BE2C (cell line): ENCODE measurements at regions not wholly inside any gene's neighbourhood (a gene's known extent, or its start where the extent isn't known, plus 50 kb on each side); places are given as distances from the start of the nearest gene placed in this dataset.

Experiments used
- DNase-seq: peaks from one replicate; pipeline ENCODE4 v3.0.0-alpha.2; 2020
- H3K27me3 ChIP-seq: fragments of 250-450 bp; sonication (Bioruptor Pico); 2 replicates; pipeline ENCODE4 v1.5.1; 2020; ENCODE audit warnings: mild to moderate bottlenecking
- H3K36me3 ChIP-seq: fragments of 250-450 bp; sonication (Bioruptor Pico); 2 replicates; pipeline ENCODE4 v1.5.1; 2020; ENCODE audit warnings: mild to moderate bottlenecking
- H3K4me1 ChIP-seq: fragments of 250-450 bp; sonication (Bioruptor Pico); 2 replicates; pipeline ENCODE4 v1.5.1; 2020
- H3K4me3 ChIP-seq: 2 replicates; pipeline ENCODE4 v1.5.1; 2011; ENCODE audit warnings: low read depth, low read length
- H3K9me3 ChIP-seq: fragments of 250-450 bp; sonication (Bioruptor Pico); 2 replicates; pipeline ENCODE4 v1.5.1; 2020
- CTCF ChIP-seq: IDR thresholded peaks from 2 replicates; pipeline ENCODE4 v1.5.1; 2012; ENCODE audit warnings: mild to moderate bottlenecking, low read depth, low read length

- Histone ChIP-seq H3K4me1 (no peaks in the 10 kb centered on the region), H3K27me3 (no peaks in the 10 kb centered on the region), H3K36me3 (no peaks in the 10 kb centered on the region), H3K4me3 (no peak overlapping the region), H3K9me3 (no peaks in the 10 kb centered on the region; the same call in 1 of the 2 replicates)
- no peak for TF ChIP-seq CTCF
- DNase-seq: no peak
Observed at GRCh38 chr6:14339172-14339571, 221.6 kb downstream of the CD83 start.

- no peaks in the 10 kb centered on the region for H3K27me3 ChIP-seq
- no peak overlapping the region for H3K4me3 ChIP-seq
- DNase-seq: no peak
- TF ChIP-seq CTCF: no peak
- H3K4me1 ChIP-seq: no peaks in the 10 kb centered on the region
- H3K9me3 ChIP-seq: no peaks in the 10 kb centered on the region
- H3K36me3 ChIP-seq: no peaks in the 10 kb centered on the region
Observed at GRCh38 chr6:14339711-14340584, 222.4 kb downstream of the CD83 start.

GRCh38 chr6:14344486-14344885 is 226.9 kb downstream of the CD83 start:
- TF ChIP-seq CTCF: no peak

GRCh38 chr6:14348389-14348788 is 230.8 kb downstream of the CD83 start:
- Histone ChIP-seq H3K36me3 (no peaks in the 10 kb centered on the region), H3K4me3 (no peak overlapping the region), H3K9me3 (no peaks in the 10 kb centered on the region), H3K27me3 (no peaks in the 10 kb centered on the region), H3K4me1 (no peaks in the 10 kb centered on the region)
- TF ChIP-seq CTCF: no peak
- DNase-seq: no peak

More at GRCh38 chr6:14344486-14344885, 226.9 kb downstream of the CD83 start:
- no peaks in the 10 kb centered on the region for H3K27me3 ChIP-seq
- H3K9me3 ChIP-seq: no peaks in the 10 kb centered on the region
- no peaks in the 10 kb centered on the region for H3K4me1 ChIP-seq
- H3K36me3 ChIP-seq: no peaks in the 10 kb centered on the region
- no peak for DNase-seq
- no peak overlapping the region for H3K4me3 ChIP-seq

GRCh38 chr6:14349507-14349906 is 231.9 kb downstream of the CD83 start:
- Histone ChIP-seq H3K4me3 (no peak overlapping the region), H3K9me3 (no peaks in the 10 kb centered on the region), H3K27me3 (no peaks in the 10 kb centered on the region), H3K36me3 (no peaks in the 10 kb centered on the region), H3K4me1 (no peaks in the 10 kb centered on the region)
- TF ChIP-seq CTCF: no peak
- no peak for DNase-seq

- Histone ChIP-seq H3K9me3 (no peaks in the 10 kb centered on the region), H3K36me3 (no peaks in the 10 kb centered on the region), H3K4me3 (no peak overlapping the region), H3K27me3 (no peaks in the 10 kb centered on the region), H3K4me1 (no peaks in the 10 kb centered on the region)
- no peak for DNase-seq
- TF ChIP-seq CTCF: no peak
Observed at GRCh38 chr6:14350210-14350609, 232.6 kb downstream of the CD83 start.
